DMS 273 (cell line): ENCODE measurements at regions not wholly inside any gene's neighbourhood (a gene's known extent, or its start where the extent isn't known, plus 50 kb on each side); places are given as distances from the start of the nearest gene placed in this dataset.
A peak's percentile ranks its signal among the peaks of the same experiment; 100 is the strongest.
"Not testable (repeated sequence)": the region's sequence is repeated elsewhere in the genome, so short reads cannot be mapped to it uniquely, and the experiment has no call there.

Experiments
- DNase-seq: peaks from one replicate; lab custom pipeline; 2025; ENCODE audit not compliant: unreplicated experiment; lab: John Stamatoyannopoulos, UW

DNA sequence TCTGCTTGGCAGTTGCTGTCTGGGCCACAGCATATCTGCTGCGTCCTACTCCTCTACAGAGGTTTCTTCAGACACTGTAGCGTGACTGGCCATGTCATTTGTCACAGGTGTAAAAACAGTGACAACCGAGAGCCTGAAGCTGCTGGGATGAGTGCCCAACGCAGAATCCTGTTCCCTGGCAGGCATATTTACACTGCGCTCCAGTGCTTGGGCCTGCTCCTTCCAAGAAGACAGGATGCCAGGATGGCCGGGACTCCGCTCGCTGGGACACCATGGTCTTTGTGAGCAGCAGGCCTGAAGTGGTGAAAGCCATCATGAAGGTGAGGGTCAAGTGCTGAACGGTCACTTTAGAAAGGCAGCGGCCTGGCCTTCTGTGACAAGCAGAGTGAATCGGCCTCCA, 171.4 kb downstream of the EMP1 start:
- DNase-seq = no peak

- no peak for DNase-seq
Observed at GRCh38 chr12:13365748-13366366, 169.3 kb downstream of the EMP1 start.

- DNase-seq = peak; percentile 76
Observed at GRCh38 chr12:13362260-13362841, 165.8 kb downstream of the EMP1 start.

- DNase-seq = no peak
Observed at GRCh38 chr12:13359636-13360035, 163.1 kb downstream of the EMP1 start.

DNA sequence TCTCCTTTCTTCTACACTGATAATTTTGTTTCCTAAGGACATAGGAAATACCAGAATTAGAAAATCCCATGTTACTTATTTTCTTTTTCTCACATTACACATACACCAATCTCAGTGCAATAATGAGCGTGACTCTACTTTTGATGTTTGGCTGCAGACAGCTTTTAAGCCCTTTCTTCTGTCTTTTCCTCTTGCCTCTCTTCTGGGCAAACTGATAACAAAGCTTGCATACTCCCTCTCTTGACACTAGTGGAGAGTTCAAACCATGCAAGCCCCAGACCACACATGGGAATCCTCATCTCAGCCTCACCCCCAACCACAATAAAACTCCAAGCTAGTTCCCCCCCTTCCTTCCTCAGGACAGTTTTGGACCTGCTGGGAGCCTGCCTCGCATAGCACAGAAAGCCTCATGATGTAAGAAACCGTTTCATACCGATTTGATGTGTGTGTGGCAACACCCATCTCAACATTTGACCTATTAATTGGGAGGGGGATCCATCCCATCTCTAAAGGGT, 161.9 kb downstream of the EMP1 start:
- DNase-seq = no peak

DNA sequence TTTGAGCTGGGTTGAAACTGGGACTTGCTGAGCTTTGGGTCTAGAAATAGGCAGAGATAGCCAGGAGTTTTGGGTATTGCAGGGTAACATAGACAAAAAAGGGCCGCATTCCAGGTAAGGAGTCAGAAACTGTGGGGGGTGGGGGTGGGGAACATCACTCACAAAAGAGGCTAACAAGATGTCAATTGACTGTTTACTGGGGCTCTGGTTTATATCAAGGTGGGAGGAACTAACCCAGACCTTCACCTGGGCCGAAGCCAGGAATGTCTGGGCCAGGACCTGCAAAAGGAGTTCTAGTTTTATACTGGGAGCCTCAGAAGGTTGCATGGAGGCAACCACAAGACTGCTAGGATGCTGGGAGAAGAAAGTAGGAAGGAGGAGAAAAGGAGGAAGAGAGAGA, 154.4 kb downstream of the EMP1 start:
- no peak for DNase-seq

DNA sequence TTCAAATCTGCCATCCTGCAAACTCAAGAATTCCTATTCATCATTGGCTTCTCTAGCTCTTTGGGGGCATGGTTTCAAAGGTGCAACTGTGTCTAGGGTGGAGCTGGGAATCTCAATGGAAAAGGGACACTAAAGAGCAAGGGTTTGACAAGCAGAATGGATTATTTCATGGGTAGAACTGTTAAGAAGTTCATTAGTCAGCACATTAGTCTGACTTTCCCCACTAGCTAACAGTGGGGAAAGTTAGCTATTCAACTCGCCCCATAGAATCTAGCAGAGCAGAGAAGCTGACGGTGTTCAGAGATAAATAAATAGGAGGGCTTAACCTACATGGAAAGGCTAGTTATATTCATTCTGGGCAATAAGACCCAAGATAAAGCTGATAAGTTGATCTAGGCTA, 153.9 kb downstream of the EMP1 start:
- DNase-seq = no peak

DNA sequence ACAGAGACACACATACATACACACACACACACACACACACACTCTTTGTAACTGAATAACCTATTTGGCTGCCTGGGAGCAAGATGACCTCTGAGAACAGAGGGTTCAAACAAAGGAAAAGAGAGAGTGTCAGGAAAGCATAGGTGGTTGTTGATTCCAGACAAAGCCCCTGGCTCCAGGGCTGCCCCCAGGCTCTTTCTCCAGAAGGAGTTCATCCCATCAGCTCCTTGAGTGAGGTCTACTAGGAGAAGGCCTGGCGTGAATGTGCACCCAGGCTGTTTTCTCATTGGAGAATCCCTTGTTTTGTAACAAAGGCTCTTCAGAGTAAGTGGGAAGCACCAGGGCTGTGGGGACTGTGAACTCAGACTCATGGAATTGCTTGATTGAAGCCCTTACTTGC, 151.9 kb downstream of the EMP1 start:
- no peak for DNase-seq

DNA sequence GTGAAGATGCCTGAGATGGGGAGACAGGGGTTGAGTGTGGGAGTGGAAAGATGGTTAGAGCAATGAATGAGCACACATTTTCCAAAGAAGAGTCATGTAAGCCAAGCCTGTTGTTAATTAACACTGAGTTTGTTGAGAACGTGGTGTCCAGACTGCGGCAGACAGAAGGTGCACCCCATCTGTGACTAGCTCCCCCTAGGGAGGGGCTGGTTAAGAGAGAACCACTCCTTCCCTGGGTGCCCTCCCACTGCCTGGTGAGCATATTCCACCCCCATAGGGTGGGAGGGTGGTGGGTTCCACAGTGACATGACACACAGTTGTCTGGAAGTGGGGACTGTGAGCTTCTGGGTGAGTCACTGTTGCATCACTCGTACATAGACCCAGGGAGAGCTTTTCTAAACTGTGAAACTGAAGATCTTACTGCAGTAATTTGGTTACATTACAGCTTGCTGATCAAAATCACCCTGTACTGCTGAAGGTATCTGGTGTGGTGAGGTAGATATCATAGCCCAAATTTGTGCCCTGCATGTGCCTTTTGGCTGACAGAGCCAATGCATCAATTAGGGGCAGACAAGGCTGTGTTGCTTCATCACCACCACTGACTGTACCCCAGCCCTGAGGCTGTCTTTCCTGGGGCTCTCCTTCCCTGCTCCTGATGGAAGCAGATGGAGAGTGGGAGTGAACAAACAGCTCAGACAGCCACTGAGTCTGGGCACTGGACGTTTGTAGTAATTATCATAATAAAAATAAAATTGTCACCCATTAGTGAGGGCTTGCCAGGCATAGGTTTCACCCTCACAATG, 150.9 kb downstream of the EMP1 start:
- DNase-seq = peak; percentile 26

DNA sequence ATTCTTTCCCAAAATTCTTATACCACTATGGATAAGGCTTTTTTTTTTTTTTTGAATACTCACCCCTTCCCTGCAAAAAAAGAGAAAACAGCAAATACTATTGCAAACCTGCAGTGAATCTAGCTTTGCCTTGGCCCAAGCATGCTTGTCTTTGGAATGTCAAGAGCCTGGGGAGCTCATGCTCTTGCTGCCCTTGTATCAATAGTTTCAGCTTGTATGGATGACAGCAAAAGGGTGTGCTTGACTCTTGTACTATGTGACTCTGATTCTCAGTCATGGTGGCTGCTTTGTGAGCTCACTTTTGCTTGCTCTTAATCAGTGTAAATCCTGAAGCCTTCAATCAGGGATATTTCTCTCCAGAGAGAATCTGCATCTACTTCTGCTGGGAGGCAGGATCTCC, 149.2 kb downstream of the EMP1 start:
- no peak for DNase-seq

GRCh38 chr12:13343375-13343774, 146.8 kb downstream of the EMP1 start:
- DNase-seq = no peak

- DNase-seq = no peak
Observed at GRCh38 chr12:13342971-13343370, 146.4 kb downstream of the EMP1 start.

DNA sequence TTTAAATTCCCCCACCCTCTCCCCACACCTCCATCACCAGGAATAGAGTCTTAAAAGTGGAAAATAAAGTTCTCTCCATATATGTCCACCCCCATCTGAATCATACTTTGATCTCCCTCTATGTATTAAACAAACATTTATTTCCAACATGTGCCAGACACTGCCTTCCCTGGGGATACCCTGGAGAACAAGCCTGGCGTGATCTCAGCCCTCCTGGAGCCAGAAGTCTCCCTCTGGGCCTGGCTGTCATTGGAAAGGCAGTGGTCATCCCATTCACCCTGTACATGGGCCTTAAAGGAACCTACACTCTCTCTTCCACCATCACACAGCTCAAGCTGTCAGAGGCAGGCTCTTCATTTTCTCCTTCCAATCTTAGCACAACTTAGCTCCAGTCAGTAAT, 143.6 kb downstream of the EMP1 start:
- DNase-seq = no peak

GRCh38 chr12:13339538-13339937, 143.0 kb downstream of the EMP1 start:
- no peak for DNase-seq

DNA sequence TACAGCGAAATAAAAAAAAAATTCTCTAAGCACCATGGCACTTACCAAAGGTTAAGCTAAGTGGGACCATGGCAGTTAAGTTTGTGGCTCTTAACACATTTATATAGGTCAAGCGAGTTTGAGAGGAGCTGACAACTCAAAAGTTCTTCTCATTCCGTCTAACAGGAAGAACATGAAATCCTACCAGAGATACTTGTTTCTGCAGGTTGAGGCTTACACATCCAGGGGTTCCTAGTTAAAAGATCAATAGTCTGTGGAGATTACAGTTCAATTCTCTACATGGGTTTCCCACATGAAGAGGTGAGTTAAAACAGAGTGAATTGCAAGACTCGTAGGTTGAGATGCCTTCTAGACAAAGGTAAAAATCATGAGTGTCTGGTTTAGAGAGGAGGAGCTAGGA, 142.6 kb downstream of the EMP1 start:
- no peak for DNase-seq

- DNase-seq = no peak
Observed at GRCh38 chr12:13337791-13338190, 141.3 kb downstream of the EMP1 start.

GRCh38 chr12:13336216-13336615, 139.7 kb downstream of the EMP1 start:
- no peak for DNase-seq

- DNase-seq = no peak
Observed at GRCh38 chr12:13328535-13328934, 132.0 kb downstream of the EMP1 start.

- no peak for DNase-seq
Observed at GRCh38 chr12:13326076-13326475, 129.6 kb downstream of the EMP1 start.

DNA sequence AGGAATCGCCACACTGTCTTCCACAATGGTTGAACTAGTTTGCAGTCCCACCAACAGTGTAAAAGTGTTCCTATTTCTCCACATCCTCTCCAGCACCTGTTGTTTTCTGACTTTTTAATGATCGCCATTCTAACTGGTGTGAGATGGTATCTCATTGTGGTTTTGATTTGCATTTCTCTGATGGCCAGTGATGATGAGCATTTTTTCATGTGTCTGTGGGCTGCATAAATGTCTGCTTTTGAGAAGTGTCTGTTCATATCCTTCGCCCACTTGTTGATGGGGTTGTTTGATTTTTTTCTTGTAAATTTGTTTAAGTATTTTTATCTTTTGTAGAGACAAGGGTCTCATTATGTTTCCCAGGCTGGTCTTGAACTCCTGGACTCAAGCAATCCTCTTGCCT, 128.5 kb downstream of the EMP1 start:
- DNase-seq = not testable (repeated sequence)

DNA sequence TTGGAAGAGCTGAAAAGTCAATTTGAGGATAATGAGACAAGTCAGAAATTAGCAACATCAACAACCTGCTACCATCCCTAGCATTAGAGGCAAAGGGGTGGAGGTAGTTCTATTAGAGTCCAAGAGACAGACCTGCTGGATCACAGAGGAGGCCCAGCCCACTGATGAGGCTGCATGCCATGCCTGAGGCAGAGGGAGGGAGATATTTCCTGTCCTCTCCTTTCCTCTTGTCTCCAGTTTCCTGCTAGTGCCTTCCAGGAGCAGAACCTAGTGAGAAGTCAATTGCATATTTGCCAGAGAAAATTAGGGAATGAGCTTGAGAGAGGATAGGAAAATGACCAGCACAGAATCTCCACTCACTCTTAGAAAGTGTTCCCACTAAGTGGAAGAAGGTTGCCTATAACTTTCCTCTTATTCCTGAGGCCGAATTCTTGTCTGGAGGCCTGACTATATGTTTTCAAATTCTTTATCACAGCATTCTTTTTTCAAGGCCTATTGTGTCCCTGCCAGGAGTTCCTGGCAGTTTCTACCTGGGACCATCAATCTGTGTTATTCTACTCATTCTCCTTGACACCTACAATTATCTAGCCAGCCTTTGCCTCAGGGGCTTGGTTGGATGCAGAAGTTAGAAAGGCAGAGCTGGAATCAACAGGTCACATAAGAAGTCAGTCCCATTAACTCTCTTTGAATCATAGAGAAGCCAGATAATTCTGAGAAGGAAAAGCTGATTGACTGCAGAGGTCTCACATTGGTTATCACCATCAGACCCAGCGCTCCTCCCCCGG, 121.9 kb downstream of the EMP1 start:
- no peak for DNase-seq
